Aorta (tissue), 5 donors: ENCODE measurements at regions not wholly inside any gene's neighbourhood (a gene's known extent, or its start where the extent isn't known, plus 50 kb on each side); places are given as distances from the start of the nearest gene placed in this dataset.

ENCODE experiments used
- ATAC-seq: fragments of 200-7000 bp; cut with Tn5 transposase; one replicate; pipeline ENCODE4 v1.9.1; 2022; ENCODE audit warnings: moderate library complexity; ENCODE audit not compliant: low FRiP score
- DNase-seq, 2 donors: peaks; one replicate each; pipeline ENCODE4 v3.0.0-alpha.2; 2020
- H3K27ac ChIP-seq, 2 donors: one replicate each; pipeline ENCODE4 v1.5.1; 2013; ENCODE audit warnings: low read length in 2 of 2, mild to moderate bottlenecking in 2 of 2, moderate library complexity in 2 of 2, control low read depth in 1 of 2, inconsistent platforms in 1 of 2, low read depth in 1 of 2
- H3K27me3 ChIP-seq, 2 donors: one replicate each; pipeline ENCODE4 v1.6.1; 2013; ENCODE audit warnings: control low read depth in 1 of 2, low read length in 1 of 2, mild to moderate bottlenecking in 1 of 2, moderate library complexity in 1 of 2; ENCODE audit not compliant: insufficient read depth in 2 of 2, control insufficient read depth in 1 of 2
- H3K36me3 ChIP-seq, 2 donors: one replicate each; pipeline ENCODE4 v1.6.1; 2013; ENCODE audit warnings: control low read depth in 1 of 2, low read length in 1 of 2, mild to moderate bottlenecking in 1 of 2; ENCODE audit not compliant: insufficient read depth in 2 of 2, control insufficient read depth in 1 of 2
- H3K4me1 ChIP-seq, 2 donors: one replicate each; pipeline ENCODE4 v1.6.1; 2013; ENCODE audit warnings: low read length in 2 of 2, control low read depth in 1 of 2, mild to moderate bottlenecking in 1 of 2, moderate library complexity in 1 of 2; ENCODE audit not compliant: insufficient read depth in 2 of 2, control insufficient read depth in 1 of 2
- H3K4me3 ChIP-seq, 2 donors: one replicate each; pipeline ENCODE4 v1.5.1; 2013; ENCODE audit warnings: low read length in 2 of 2, control low read depth in 1 of 2, mild to moderate bottlenecking in 1 of 2
- H3K9me3 ChIP-seq: one replicate; pipeline ENCODE4 v1.6.1; 2013; ENCODE audit warnings: mild to moderate bottlenecking, low read length; ENCODE audit not compliant: control insufficient read depth
- WGBS, 2 donors: extraction: QIAGEN DNeasy Blood & Tissue Kit; methylation state at CpG; one replicate each; pipeline ENCODE4 v1.1.7; 2013; 5-methylcytosine and 5-hydroxymethylcytosine counted together
- intact Hi-C, 2 donors: fragments of 100-400 bp; cut with DNase I; formaldehyde crosslinking; loops; one replicate each; pipeline versions ENCODE4 v1.14.2 to v1.15.0; 2022
- donor health status: healthy with polysubstance abuse.
- donor health status: Bipolar disorder and iron deficiency.
- donor health status: DM: no; HTN: no; CAD: no.
- donor health status: DM: no; HTN: no; CAD: no.
- donor health status: DM: yes; HTN: yes; CAD: no.

GRCh38 chr10:129110780-129111179, 356.3 kb upstream of the MGMT start:
- 93 to 96% methylated on average over 10 of the region's 10 CpGs for WGBS, 2 donors
- Histone ChIP-seq H3K4me1 (no peaks in the 10 kb centered on the region), H3K9me3 (no peaks in the 10 kb centered on the region)

GRCh38 chr10:129111922-129112321, 355.1 kb upstream of the MGMT start:
- WGBS, 2 donors = 62 to 68% methylated on average over 6 of the region's 6 CpGs
- ATAC-seq (no peak), DNase-seq (no peak)
- Histone ChIP-seq H3K4me3 (no peak overlapping the region), H3K9me3 (no peaks in the 10 kb centered on the region), H3K27ac (no peak overlapping the region), H3K36me3 (no peaks in the 10 kb centered on the region), H3K27me3 (no peaks in the 10 kb centered on the region), H3K4me1 (no peaks in the 10 kb centered on the region)
- intact Hi-C loops = no loop called here

More at GRCh38 chr10:129110780-129111179, 356.3 kb upstream of the MGMT start:
- no peak for ATAC-seq
- Histone ChIP-seq H3K27me3 (no peaks in the 10 kb centered on the region), H3K36me3 (no peaks in the 10 kb centered on the region), H3K27ac (no peak overlapping the region), H3K4me3 (no peak overlapping the region)
- intact Hi-C loops = no loop called here
- DNase-seq = no peak

- no peak for ATAC-seq
- no peaks in the 10 kb centered on the region for H3K4me1 ChIP-seq
- no peaks in the 10 kb centered on the region for H3K27me3 ChIP-seq
- intact Hi-C loops = no loop called here
- H3K4me3 ChIP-seq = no peak overlapping the region
- H3K36me3 ChIP-seq = no peaks in the 10 kb centered on the region
- WGBS, 2 donors = 90 to 94% methylated on average over 10 of the region's 10 CpGs
- H3K9me3 ChIP-seq = no peaks in the 10 kb centered on the region
- DNase-seq = no peak
- no peak overlapping the region for H3K27ac ChIP-seq
These were observed 352.5 kb upstream of the MGMT start for GRCh38 chr10:129114588-129114987.

- intact Hi-C loops = no loop called here
- DNase-seq = no peak
- Histone ChIP-seq H3K4me3 (no peak overlapping the region), H3K27ac (no peak overlapping the region), H3K9me3 (no peaks in the 10 kb centered on the region), H3K36me3 (no peaks in the 10 kb centered on the region), H3K4me1 (no peaks in the 10 kb centered on the region), H3K27me3 (no peaks in the 10 kb centered on the region)
- 86 to 91% methylated on average over 8 of the region's 8 CpGs for WGBS, 2 donors
- no peak for ATAC-seq
These were observed 350.7 kb upstream of the MGMT start for GRCh38 chr10:129116371-129116770.

- no peak overlapping the region for H3K27ac ChIP-seq
- intact Hi-C loops = no loop called here
- no peaks in the 10 kb centered on the region for H3K27me3 ChIP-seq
- WGBS, 2 donors = 46 to 50% methylated on average over 2 of the region's 2 CpGs
- no peak overlapping the region for H3K4me3 ChIP-seq
- H3K36me3 ChIP-seq = no peaks in the 10 kb centered on the region
- no peaks in the 10 kb centered on the region for H3K4me1 ChIP-seq
- ATAC-seq = no peak
- H3K9me3 ChIP-seq = no peaks in the 10 kb centered on the region
- DNase-seq = no peak
These were observed 346.6 kb upstream of the MGMT start for GRCh38 chr10:129120441-129120840.

GRCh38 chr10:129122846-129123245, 344.2 kb upstream of the MGMT start:
- ATAC-seq = no peak
- no peak overlapping the region for H3K27ac ChIP-seq
- H3K36me3 ChIP-seq = no peaks in the 10 kb centered on the region
- peaks cover 1% of the 10 kb centered on the region for H3K9me3 ChIP-seq
- H3K4me3 ChIP-seq = no peak overlapping the region
- 94 to 96% methylated on average over 3 of the region's 3 CpGs for WGBS, 2 donors
- no peaks in the 10 kb centered on the region for H3K27me3 ChIP-seq
- no peaks in the 10 kb centered on the region for H3K4me1 ChIP-seq
- intact Hi-C loops = no loop called here
- DNase-seq = no peak

- ATAC-seq = no peak
- Histone ChIP-seq H3K4me3 (no peak overlapping the region), H3K4me1 (no peaks in the 10 kb centered on the region), H3K27ac (no peak overlapping the region), H3K27me3 (no peaks in the 10 kb centered on the region), H3K9me3 (peaks cover 1% of the 10 kb centered on the region), H3K36me3 (no peaks in the 10 kb centered on the region)
- no peak for DNase-seq
- WGBS, 2 donors = 83 to 85% methylated on average over 6 of the region's 6 CpGs
- intact Hi-C loops = no loop called here
These were observed 343.6 kb upstream of the MGMT start for GRCh38 chr10:129123428-129123827.

- DNase-seq (no peak), ATAC-seq (no peak)
- WGBS, 2 donors = 79 to 84% methylated on average over 4 of the region's 4 CpGs
- peaks cover 0 to 2% of the 10 kb centered on the region in 2 donors for H3K27me3 ChIP-seq
- intact Hi-C loops = no loop called here
- peaks cover 1% of the 10 kb centered on the region for H3K9me3 ChIP-seq
- H3K4me1 ChIP-seq = no peaks in the 10 kb centered on the region
- H3K4me3 ChIP-seq = no peak overlapping the region
- H3K36me3 ChIP-seq = no peaks in the 10 kb centered on the region
- no peak overlapping the region for H3K27ac ChIP-seq
These were observed 340.1 kb upstream of the MGMT start for GRCh38 chr10:129126982-129127381.

GRCh38 chr10:129131457-129132132, 335.4 kb upstream of the MGMT start:
- no peak overlapping the region for H3K4me3 ChIP-seq
- WGBS, 2 donors = 31 to 44% methylated on average over 12 of the region's 12 CpGs
- intact Hi-C loops = no loop called here
- ATAC-seq (peak; percentile 68), DNase-seq (no peak)
- peaks cover 1% of the 10 kb centered on the region for H3K9me3 ChIP-seq
- H3K4me1 ChIP-seq = no peaks in the 10 kb centered on the region
- peaks cover 0 to 2% of the 10 kb centered on the region in 2 donors for H3K27me3 ChIP-seq
- no peak overlapping the region for H3K27ac ChIP-seq
- H3K36me3 ChIP-seq = no peaks in the 10 kb centered on the region
